ENCODE measurements at regions not wholly inside any gene's neighbourhood (a gene's known extent, or its start where the extent isn't known, plus 50 kb on each side); places are given as distances from the start of the nearest gene placed in this dataset.

DNA sequence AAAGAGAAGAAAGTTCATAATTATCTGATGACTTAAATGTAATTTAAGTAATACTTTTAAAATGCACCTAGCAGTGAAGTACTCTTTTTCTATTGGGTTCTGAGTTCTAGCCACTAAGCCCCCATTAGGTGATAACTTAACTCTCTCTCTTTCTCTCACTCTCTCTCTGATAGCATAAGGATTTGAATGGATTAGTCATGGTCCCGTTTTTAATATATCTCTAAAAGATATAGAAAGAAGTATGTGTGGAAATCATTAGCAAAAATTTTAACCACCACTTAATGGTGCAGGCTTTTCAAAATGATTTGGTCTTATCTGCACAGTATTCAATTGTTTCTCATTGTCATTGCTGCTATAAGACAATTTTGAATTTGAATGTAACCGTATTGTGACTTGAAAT lies 78.2 kb downstream of the RWDD3 start:
- no peaks in the 10 kb centered on the region for H3K4me1 ChIP-seq (ENCODE audit: low read length)
- H3K4me3 ChIP-seq (ENCODE audit: low read length): no peak overlapping the region
- H4K20me1 ChIP-seq (ENCODE audit: insufficient read depth, low read length): no peaks in the 10 kb centered on the region

DNA sequence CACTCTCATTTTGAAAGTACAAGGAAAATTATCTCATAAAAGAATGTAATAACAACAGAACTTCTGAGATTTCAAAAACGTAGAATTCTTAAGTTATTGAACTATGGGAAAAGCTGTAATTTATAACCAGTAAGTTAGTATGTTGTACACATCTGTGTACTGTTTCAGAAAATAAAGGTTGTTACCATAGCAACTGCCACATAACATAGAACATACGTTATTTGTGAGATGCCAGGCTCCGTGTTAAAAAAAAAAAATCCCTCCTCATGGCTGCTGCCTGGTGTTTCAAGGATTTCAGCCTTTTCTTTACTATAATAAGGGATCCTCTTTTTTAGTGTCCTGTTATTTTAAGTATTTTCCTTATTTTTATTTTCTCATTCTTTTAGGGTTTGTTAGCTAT lies 79.5 kb downstream of the RWDD3 start:
- H3K9me3 ChIP-seq (ENCODE audit: insufficient read depth, low read length): no peaks in the 10 kb centered on the region
- no peak overlapping the region for H3K27ac ChIP-seq (ENCODE audit: low read length)

More for the DNA sequence above, 78.2 kb downstream of the RWDD3 start:
- Histone ChIP-seq H3K27me3 (ENCODE audit: low read depth, low read length) (no peaks in the 10 kb centered on the region), H3K4me2 (ENCODE audit: low read length) (no peak overlapping the region), H3K27ac (ENCODE audit: low read length) (no peak overlapping the region), H2AFZ (ENCODE audit: low read depth, low read length) (no peak overlapping the region), H3K9me3 (ENCODE audit: insufficient read depth, low read length) (no peaks in the 10 kb centered on the region), H3K9ac (ENCODE audit: low read length) (no peak overlapping the region), H3K36me3 (replicated peaks; ENCODE audit: low read depth, low read length) (no peaks in the 10 kb centered on the region), H3K79me2 (ENCODE audit: low read length) (no peaks in the 10 kb centered on the region)
- TF ChIP-seq, protein P1, sequence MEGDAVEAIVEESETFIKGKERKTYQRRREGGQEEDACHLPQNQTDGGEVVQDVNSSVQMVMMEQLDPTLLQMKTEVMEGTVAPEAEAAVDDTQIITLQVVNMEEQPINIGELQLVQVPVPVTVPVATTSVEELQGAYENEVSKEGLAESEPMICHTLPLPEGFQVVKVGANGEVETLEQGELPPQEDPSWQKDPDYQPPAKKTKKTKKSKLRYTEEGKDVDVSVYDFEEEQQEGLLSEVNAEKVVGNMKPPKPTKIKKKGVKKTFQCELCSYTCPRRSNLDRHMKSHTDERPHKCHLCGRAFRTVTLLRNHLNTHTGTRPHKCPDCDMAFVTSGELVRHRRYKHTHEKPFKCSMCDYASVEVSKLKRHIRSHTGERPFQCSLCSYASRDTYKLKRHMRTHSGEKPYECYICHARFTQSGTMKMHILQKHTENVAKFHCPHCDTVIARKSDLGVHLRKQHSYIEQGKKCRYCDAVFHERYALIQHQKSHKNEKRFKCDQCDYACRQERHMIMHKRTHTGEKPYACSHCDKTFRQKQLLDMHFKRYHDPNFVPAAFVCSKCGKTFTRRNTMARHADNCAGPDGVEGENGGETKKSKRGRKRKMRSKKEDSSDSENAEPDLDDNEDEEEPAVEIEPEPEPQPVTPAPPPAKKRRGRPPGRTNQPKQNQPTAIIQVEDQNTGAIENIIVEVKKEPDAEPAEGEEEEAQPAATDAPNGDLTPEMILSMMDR (IDR thresholded peaks at IDR 0.05; ENCODE audit: low read depth, low read length): no peak
- no peak for TF ChIP-seq EZH2phosphoT487 (IDR thresholded peaks at IDR 0.05; ENCODE audit: low read depth)

DNA sequence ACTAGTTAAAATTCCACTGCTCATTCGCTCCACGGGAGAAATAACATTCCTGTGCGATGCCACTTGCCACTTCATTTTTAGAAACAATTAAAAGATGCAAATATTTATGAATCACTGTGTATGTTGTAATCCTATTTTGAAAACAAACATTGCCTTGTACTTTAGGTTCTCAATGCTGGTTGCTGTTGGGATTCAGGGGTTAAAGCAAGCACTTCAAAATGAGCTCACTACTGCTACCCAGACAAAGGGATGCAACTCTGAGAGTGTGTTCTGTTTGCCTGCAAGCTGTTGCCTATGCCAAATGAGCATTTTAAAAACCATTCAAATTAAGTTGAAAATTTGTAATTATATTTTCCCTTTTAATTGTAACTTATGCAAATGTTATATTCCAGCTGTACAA lies 87.5 kb downstream of the RWDD3 start:
- no peaks in the 10 kb centered on the region for H4K20me1 ChIP-seq (ENCODE audit: insufficient read depth, low read length)
- no peak overlapping the region for H2AFZ ChIP-seq (ENCODE audit: low read depth, low read length)
- no peak overlapping the region for H3K4me2 ChIP-seq (ENCODE audit: low read length)
- H3K27me3 ChIP-seq (ENCODE audit: low read depth, low read length): no peaks in the 10 kb centered on the region; the same call in 1 of the 2 replicates
- no peaks in the 10 kb centered on the region for H3K36me3 ChIP-seq (replicated peaks; ENCODE audit: low read depth, low read length)
- H3K4me1 ChIP-seq (ENCODE audit: low read length): no peaks in the 10 kb centered on the region
- no peak overlapping the region for H3K27ac ChIP-seq (ENCODE audit: low read length)
- no peak overlapping the region for H3K4me3 ChIP-seq (ENCODE audit: low read length)
- no peaks in the 10 kb centered on the region for H3K79me2 ChIP-seq (ENCODE audit: low read length)
- no peak overlapping the region for H3K9ac ChIP-seq (ENCODE audit: low read length)
- no peaks in the 10 kb centered on the region for H3K9me3 ChIP-seq (ENCODE audit: insufficient read depth, low read length)
- TF ChIP-seq, protein P1 (IDR thresholded peaks at IDR 0.05; ENCODE audit: low read depth, low read length): no peak
- no peak for TF ChIP-seq EZH2phosphoT487 (IDR thresholded peaks at IDR 0.05; ENCODE audit: low read depth)

More for the DNA sequence above, 79.5 kb downstream of the RWDD3 start:
- Histone ChIP-seq H2AFZ (ENCODE audit: low read depth, low read length) (no peak overlapping the region), H3K4me2 (ENCODE audit: low read length) (no peak overlapping the region), H3K4me3 (ENCODE audit: low read length) (no peak overlapping the region), H3K27me3 (ENCODE audit: low read depth, low read length) (no peaks in the 10 kb centered on the region), H3K79me2 (ENCODE audit: low read length) (no peaks in the 10 kb centered on the region), H3K9ac (ENCODE audit: low read length) (no peak overlapping the region), H3K4me1 (ENCODE audit: low read length) (no peaks in the 10 kb centered on the region), H4K20me1 (ENCODE audit: insufficient read depth, low read length) (no peaks in the 10 kb centered on the region), H3K36me3 (replicated peaks; ENCODE audit: low read depth, low read length) (no peaks in the 10 kb centered on the region)
- TF ChIP-seq EZH2phosphoT487 (IDR thresholded peaks at IDR 0.05; ENCODE audit: low read depth): no peak
- TF ChIP-seq, protein P1 (IDR thresholded peaks at IDR 0.05; ENCODE audit: low read depth, low read length): no peak

DNA sequence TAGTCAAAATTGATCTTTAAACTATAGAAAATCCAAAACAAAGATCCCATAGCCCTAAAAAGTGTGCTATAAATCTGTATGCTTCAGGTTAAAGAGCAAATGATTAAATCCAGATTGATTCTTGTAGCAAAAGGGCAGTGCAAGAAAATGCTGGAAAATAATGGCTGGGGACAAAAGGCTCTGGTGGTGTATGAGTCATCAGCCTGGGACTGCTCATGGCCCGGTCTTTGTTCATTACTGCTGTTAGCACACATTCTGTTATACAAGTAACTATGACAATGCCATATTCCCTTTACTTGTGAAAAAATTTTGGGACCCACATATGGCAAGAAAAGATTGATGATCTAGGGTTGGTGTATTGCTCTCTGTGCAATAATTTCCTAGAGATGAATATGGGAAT lies 89.1 kb downstream of the RWDD3 start:
- Histone ChIP-seq H3K36me3 (replicated peaks; ENCODE audit: low read depth, low read length) (no peaks in the 10 kb centered on the region), H2AFZ (ENCODE audit: low read depth, low read length) (no peak overlapping the region), H3K4me1 (ENCODE audit: low read length) (no peaks in the 10 kb centered on the region), H3K4me3 (ENCODE audit: low read length) (no peak overlapping the region), H3K27ac (ENCODE audit: low read length) (no peak overlapping the region), H4K20me1 (ENCODE audit: insufficient read depth, low read length) (no peaks in the 10 kb centered on the region), H3K27me3 (ENCODE audit: low read depth, low read length) (no peaks in the 10 kb centered on the region; the same call in 1 of the 2 replicates), H3K9ac (ENCODE audit: low read length) (no peak overlapping the region), H3K79me2 (ENCODE audit: low read length) (no peaks in the 10 kb centered on the region), H3K4me2 (ENCODE audit: low read length) (no peak overlapping the region), H3K9me3 (ENCODE audit: insufficient read depth, low read length) (no peaks in the 10 kb centered on the region)
- TF ChIP-seq, protein P1 (IDR thresholded peaks at IDR 0.05; ENCODE audit: low read depth, low read length): no peak
- no peak for TF ChIP-seq EZH2phosphoT487 (IDR thresholded peaks at IDR 0.05; ENCODE audit: low read depth)
